HepG2 (cell line): ENCODE measurements at regions not wholly inside any gene's neighbourhood (a gene's known extent, or its start where the extent isn't known, plus 50 kb on each side); places are given as distances from the start of the nearest gene placed in this dataset.

Experiments
- ELF4 ChIP-seq: sonication (generic); formaldehyde crosslinking; IDR thresholded peaks from 2 replicates; pipeline ENCODE4 v1.5.0; 2020; ENCODE audit warnings: missing genetic modification reagents, mild to moderate bottlenecking, moderate library complexity, borderline replicate concordance
- ZNF235 ChIP-seq: sonication (generic); formaldehyde crosslinking; IDR thresholded peaks from 2 replicates; pipeline ENCODE4 v1.8.1; 2023; ENCODE audit warnings: mild to moderate bottlenecking, missing genetic modification reagents, borderline replicate concordance
- ZNF44 ChIP-seq: sonication (generic); formaldehyde crosslinking; IDR thresholded peaks from 2 replicates; pipeline ENCODE4 v1.5.1; 2020; ENCODE audit warnings: mild to moderate bottlenecking, missing genetic modification reagents

- TF ChIP-seq ZNF44 (no peak), ELF4 (CRISPR knock-in tag) (no peak), ZNF235 (no peak)
Measured at GRCh38 chr15:70539912-70540530, 223.3 kb downstream of the UACA start.
